Retinal pigment epithelial cell (primary cell): ENCODE measurements at regions not wholly inside any gene's neighbourhood (a gene's known extent, or its start where the extent isn't known, plus 50 kb on each side); places are given as distances from the start of the nearest gene placed in this dataset.

Experiments
- DNase-seq: peaks from one replicate; pipeline ENCODE4 v3.0.0-alpha.2; 2010; ENCODE audit warnings: low read depth
- H3K4me3 ChIP-seq: 2 replicates; pipeline ENCODE4 v1.5.1; 2011; ENCODE audit warnings: mild to moderate bottlenecking, low read length, control low read depth, moderate library complexity
- TF ChIP-seq, protein P1 (sequence below): conservative IDR thresholded peaks from 2 replicates; pipeline ENCODE4 v1.5.1; 2011; ENCODE audit warnings: low read depth, low read length, control low read depth, inconsistent platforms

GRCh38 chr7:58316-58715, 134.1 kb upstream of the FAM20C start:
- TF ChIP-seq, protein P1, sequence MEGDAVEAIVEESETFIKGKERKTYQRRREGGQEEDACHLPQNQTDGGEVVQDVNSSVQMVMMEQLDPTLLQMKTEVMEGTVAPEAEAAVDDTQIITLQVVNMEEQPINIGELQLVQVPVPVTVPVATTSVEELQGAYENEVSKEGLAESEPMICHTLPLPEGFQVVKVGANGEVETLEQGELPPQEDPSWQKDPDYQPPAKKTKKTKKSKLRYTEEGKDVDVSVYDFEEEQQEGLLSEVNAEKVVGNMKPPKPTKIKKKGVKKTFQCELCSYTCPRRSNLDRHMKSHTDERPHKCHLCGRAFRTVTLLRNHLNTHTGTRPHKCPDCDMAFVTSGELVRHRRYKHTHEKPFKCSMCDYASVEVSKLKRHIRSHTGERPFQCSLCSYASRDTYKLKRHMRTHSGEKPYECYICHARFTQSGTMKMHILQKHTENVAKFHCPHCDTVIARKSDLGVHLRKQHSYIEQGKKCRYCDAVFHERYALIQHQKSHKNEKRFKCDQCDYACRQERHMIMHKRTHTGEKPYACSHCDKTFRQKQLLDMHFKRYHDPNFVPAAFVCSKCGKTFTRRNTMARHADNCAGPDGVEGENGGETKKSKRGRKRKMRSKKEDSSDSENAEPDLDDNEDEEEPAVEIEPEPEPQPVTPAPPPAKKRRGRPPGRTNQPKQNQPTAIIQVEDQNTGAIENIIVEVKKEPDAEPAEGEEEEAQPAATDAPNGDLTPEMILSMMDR, result no peak
- no peak overlapping the region for H3K4me3 ChIP-seq
- no peak for DNase-seq

- DNase-seq, result no peak
- TF ChIP-seq, protein P1, result no peak
- H3K4me3 ChIP-seq, result no peak overlapping the region
These were observed 133.0 kb upstream of the FAM20C start for GRCh38 chr7:59079-60016.

DNA sequence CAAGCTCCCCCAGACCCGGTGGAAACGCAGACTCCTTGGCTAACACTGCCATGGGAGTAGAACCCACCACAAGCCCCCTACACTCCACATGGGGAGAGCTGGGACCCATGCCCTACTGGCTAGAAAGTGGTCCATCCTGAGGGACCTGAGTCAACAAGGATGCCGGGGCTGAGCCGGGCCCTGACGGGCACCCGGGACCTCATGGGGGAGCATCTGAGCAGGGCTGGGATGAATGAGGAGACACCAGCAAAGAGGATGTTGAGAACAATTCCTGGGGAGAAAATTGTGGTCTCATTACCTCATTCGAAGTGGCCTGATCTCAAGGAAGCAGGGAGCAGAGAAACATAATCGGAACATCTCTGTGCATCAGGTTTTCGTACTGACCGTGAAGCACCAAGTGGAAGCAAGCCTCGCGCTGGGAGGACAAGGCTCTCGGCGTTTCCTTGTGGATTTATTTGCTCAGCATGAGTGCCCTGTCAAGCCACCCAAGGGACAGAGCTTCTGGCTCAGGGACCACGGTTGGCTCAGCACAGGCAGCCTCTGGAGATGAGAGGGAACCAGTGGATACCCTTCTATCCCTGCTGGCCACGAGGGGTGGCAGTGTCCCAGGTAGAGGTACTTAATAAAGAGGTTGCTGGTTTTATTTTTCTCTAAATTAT, 132.2 kb upstream of the FAM20C start:
- no peak overlapping the region for H3K4me3 ChIP-seq
- no peak for DNase-seq
- TF ChIP-seq, protein P1, result no peak

- no peak for DNase-seq
- no peak overlapping the region for H3K4me3 ChIP-seq
- TF ChIP-seq, protein P1, result no peak
These were observed 131.7 kb upstream of the FAM20C start for GRCh38 chr7:60706-61105.

DNA sequence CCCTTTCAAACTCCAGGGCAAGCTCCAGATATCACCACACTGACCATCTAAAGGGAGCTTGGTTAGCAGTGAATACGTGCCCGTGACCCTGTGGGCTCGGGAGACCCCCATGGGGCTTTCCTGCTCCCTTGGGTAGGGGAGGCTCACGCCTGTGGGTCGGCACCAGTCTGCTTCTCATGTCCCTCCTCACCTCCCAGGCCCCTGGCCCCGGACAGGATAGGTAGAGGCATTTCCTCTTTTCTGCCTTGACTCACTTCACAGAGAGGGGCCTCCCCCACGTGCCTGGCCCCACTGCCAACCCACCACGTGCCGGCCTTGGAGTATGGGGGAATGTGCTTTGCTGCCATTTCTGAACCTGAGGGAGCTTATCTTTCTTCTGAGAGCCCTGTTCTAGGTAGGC, 131.3 kb upstream of the FAM20C start:
- no peak overlapping the region for H3K4me3 ChIP-seq
- TF ChIP-seq, protein P1, result no peak
- no peak for DNase-seq

- TF ChIP-seq, protein P1, result no peak
- H3K4me3 ChIP-seq, result no peak overlapping the region
- DNase-seq, result no peak
These were observed 130.6 kb upstream of the FAM20C start for GRCh38 chr7:61576-62360.
